Endometrium (tissue), 2 donors: ENCODE measurements at regions not wholly inside any gene's neighbourhood (a gene's known extent, or its start where the extent isn't known, plus 50 kb on each side); places are given as distances from the start of the nearest gene placed in this dataset.

Experiments
- FAIRE-seq: peaks from 2 replicates; lab custom pipeline; 2012; peaks lifted over from hg19 to GRCh38; lab: Jason Lieb, UNC
- donor health status: control.
- donor health status: control.

DNA sequence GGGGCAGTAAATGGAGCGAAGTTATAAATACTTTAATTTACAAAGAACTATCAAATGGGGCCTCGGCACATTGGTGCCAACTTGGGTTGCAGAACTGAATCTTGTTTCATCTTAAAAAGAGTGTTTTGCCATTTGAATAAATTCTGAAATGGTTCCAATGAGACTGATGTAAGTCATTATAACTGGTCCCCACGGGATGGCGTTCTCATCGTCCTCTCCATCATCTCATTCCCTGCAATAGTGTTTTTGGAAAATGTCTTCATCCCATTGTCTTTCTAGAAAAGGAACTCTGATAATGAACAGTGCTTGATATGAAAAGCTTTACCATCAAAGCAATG, 422.0 kb upstream of the ID2 start:
- no peak for FAIRE-seq

DNA sequence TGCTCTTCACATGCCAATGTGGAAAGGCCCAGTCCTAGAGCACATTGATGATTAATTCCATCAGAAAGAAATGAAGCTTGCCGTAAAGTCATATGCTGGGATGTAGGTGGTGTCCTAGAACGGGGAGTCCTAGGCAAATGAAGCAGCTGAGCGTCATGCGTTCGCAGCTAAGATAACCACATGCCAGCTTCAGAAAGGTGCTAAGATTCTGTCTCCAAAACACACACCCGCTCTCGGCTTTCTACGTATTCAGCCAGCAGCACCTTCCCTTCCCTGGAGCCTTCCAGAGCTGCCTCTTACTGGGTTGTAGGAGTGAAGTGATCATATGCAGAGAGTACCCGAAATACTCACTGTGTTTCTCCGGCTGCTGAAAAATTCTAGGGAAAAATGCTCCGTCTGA, 421.6 kb upstream of the ID2 start:
- FAIRE-seq = no peak

DNA sequence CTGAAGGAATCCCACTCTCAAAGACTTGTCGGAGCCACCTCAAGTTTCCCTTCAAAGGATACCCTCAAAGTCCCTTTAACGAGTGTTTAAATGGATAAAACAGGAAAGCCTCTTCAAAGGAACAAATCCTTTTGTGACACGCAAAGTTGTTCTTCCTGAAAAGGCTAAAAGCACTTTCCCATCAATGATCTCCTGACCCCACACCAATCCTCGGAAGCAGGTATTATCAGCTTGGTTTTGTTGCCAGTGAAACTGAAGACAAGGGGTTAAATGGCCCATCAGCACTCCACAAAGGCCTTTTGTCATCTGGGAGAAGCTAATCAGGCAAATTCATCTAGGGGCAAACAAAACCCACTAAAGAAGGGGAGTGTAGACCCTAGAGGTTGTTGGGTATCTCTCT, 418.0 kb upstream of the ID2 start:
- no peak for FAIRE-seq

DNA sequence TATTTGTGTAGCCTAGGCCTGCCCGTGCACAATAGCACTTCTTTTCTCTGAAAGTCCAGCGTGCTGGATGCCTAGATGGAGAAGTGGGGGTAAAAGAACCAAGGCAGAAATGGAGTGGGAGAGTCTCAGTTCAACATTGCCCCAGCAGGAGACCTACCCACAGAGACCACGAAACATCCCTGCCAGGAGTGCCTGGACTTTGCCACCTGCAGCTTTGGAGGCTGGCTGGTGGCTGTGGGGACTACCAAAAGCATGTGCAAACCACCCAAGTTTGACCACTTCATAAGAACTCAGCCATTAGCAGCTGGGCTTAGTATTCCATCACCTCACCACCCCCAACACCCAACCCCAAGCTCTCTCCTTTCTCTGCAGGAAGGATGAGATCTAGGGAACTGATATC, 416.9 kb upstream of the ID2 start:
- no peak for FAIRE-seq

DNA sequence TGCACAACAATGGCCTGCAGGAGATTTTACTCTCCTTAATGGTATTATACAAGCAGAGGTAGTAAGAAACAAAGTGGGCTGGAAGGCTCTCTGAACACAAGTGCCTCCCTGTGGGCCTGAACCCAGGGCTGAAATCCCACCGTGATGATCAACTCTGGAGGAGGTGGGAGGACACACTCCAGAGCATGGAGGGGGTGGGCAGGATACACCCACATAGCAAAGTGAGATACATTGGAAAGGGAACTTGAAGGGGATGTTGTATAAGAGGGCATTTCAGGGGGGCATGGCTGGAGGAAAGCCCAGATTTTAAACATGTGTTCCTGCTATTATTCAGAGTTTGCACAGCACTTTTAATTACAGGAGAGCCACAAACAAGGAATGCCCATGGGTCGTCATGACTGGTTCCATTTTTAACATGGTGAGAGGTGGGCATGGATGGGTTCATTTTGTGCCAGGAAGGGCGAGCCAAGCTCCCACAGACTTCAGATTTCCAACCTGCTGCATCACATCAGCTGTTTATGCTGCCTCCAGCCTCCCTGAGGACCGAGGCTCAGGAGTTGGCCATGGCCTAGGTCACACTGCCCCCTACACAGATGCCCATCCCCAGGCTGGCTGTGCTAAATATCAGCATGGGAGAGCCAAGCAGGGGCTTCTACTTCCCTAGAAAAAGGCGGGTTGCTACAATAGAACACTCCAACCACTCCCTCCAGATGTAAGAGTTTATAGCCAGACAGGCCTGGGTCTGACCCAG, 416.2 kb upstream of the ID2 start:
- FAIRE-seq = no peak

DNA sequence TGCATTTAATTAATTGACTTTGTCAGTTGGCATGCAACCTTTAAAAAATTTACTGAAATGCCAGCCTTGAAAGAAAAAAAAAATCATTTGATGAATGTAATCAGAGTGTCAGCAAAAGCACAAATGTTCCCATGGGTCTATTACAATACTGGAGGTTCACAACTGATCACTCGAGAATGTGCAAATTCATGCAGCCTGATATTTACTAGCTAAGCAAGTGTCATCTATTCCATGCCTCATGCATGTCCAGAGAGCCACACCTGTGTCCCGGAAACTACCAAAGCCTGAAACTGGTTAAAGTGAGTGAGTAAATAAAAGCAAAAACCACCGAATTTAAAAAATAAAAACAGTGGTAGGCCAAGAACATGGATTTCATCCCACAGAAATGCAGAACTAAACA, 415.3 kb upstream of the ID2 start:
- FAIRE-seq = no peak

DNA sequence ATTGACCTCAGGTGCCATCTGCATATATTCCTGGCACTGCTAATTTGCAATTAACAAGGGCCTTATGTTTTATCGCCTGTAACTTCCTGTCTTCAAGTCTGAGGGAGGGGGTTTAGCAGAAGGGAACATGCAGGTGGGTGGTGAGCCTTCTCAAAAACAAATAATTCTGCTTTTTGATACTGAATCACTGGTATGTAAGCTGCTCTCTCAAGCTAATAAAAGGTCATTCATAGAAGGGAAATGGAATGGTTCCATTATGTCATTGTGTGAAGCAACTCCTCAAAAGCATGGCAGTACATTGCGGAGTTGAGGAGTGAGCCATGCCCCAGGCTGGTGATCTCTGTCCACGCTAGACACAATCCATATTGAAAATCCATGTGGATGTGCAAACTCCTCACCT, 414.8 kb upstream of the ID2 start:
- no peak for FAIRE-seq

DNA sequence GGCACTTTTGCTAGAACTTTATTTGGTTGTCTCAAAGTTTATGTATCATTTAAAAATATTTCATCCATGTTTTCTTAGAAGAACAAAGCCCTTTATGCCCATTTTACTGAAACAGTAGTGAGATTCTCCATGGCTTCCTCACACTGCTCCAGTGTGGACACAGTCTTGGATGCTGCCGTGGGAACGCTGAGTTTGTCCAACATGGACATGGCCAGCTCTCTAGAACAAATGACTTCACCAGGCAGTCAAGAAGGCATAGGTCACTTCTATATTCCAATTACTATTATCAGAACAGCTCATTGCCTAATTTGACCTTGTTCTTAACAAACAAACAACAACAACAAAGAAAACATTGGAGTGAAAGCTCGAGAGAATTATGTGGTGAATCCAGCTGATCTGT, 414.1 kb upstream of the ID2 start:
- FAIRE-seq = no peak

DNA sequence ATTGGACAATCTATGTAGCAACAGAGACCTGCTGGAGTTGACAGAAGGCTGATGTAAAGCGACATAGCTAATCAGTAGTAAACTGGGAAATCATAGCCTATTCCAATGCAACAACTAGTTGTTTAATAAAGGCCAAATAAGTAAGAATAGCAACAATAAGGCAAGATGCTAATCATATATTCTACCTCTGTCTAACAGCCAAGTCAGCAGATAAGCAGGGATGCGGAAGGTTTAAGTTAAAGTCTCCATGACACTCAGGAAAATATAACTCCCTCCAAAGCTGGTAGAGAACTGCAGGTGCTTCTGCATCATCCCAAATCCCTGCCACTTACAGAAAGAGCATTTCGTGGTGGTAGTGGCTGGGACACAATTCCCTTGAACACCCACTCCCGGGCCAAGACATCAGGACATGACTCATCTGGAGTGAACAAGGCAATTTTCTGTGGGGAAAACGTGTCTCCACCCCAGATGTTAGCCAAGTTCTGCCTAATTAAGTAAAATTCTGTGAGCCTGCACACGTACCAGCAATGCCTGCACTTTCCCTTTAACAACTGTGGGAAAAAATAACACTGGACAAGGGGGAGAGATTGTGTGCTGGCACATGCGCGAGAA, 413.6 kb upstream of the ID2 start:
- no peak for FAIRE-seq

DNA sequence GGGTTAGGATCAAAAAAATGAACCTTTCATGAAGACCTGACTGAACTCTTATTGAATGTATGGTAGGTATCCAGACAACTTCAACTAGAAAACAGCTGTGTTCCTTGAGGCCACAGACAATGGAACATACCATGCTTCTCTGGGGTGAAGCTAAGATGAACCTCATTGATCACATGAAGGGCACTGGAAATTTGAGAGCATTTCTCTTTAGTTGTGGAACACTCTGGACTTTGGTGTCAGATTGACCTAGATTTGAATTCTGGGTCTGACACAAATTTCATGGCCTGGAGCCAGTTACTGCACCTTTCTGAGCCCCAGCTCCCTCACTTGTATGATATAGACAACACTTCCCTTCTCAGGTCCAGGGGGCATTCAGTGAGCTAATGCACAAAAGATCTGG, 411.2 kb upstream of the ID2 start:
- no peak for FAIRE-seq

DNA sequence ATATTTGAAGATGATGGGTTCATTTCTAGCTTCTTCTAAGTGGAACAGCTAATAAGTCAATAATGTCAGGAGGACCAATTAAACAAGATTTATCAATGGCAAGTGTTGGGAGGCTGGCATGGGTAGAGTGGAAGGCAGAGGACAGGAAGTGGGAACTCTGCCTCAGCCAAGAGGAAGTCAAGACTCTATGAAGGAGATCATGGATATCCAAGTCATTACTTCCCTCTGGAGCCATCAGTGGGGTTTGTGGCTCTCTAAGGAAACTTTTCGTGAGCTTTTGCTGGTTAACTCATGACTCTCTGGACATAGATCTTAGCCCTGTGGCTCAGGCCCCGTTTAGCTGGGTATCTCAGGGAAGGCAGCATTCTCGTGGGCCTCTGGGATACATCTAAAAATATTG, 410.4 kb upstream of the ID2 start:
- no peak for FAIRE-seq

DNA sequence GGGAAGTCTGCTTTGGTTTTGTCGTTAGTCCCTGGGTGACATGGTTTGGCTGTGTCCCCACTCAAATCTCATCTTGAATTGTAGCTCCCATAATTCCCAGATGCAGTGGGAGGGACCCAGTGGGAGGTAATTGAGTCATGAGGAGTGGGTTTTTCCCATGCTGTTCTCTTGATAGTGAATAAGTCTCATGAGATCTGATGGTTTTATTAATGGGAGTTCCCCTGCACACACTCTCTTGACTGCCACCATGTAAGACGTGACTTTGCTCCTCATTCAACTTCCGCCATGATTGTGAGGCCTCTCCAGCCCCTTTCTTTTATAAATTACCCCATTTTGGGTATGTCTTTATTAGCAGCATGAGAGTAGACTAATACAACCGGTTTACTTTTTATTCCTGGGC, 405.8 kb upstream of the ID2 start:
- FAIRE-seq = no peak

DNA sequence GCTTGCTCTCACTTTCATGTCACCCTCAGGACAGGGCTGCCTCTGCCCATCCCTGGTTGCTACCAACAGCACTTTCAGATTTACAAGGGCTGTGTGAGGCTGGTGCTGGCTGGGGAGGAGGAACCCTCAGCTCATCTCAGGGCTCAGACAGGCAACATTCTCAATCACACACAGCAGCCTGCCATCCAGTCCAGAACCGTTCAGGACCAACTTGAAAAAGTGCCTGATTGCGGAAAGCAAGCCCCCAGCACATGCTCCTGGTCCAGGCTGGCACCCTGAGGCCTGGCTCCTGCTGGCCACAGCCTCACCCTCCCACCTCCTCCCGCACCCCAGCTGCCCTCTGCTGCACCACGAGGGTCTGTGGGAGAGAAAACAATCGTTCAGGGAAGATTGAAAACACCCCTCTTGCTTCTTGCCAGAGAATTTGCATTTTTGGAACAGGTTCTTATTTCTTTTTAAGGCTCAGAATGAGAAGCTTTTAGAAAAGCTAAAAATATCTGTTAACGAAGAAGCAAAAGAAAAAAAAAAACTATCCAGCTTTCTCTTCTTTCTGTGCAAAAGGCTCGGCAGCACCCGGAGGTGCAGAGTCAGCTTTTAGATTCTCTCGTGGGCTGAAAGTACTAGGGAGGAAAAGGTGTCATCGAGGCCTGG, 403.8 kb upstream of the ID2 start:
- no peak for FAIRE-seq

DNA sequence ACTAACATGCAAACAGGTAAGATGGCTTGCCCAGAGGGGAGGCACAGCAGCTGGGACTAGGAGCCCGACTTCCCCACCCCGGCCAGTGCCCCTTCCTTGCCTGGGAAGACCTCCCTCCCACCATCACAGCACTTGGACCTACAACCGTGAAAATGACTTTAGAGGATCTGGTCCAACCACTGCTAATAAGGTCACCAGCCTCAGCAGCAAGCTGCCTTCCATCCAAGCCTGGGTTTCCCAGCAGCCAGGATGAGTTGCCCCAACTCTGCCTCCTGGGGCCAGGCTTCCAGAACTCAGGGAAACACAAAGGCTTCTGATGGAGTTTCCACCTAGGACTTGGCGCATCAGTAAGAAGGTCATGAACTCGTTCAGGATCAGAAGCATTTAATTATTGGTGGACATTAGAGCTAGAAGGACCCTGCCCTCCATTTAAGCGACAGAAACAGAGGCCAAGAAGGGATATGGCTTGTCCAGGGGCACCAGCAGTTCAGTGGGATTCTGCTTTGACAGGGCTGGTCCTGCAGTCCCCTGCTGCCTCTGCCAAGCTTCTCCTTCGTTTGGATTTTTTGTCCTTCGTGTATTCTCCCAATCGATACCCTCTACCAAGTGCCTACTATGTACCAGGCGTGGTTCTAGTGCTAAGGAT, 403.0 kb upstream of the ID2 start:
- no peak for FAIRE-seq

DNA sequence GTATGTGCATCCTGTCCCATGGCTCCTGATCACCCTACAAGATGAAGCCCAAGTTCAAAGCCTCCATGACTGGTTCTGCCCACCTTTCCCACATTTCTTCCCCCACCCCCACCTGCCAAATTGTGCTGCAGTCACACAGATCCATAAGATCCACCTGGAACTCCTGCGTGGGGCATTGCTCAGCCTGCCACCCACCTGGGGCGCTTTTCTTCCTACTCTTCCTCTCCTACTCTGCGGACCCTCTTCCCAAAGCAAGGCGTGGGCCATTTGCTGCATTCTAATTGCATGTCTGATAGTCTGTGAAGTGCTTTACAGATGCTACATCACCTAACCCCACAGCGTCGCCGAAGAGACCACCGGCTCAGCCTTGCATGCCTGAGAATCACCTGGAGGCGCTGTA, 402.4 kb upstream of the ID2 start:
- FAIRE-seq = no peak

DNA sequence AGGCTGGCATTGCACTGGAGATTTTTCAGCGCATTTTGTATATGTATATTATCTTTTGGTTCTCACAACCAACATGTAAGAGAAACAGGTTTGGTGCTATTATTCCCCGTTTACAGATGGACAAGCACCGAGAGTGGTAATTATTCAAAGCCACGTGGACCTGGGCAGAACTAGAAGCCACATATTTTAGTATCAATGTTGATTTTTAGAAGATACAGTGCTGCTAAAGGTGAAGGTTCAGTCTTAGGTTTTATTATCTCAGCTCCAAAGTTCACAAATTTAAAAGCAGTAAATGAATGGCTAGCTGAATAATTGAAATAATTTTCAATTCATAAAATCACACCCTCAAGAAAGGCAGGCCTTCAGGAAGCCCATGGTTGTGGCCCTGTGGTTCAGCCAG, 400.6 kb upstream of the ID2 start:
- FAIRE-seq = no peak

DNA sequence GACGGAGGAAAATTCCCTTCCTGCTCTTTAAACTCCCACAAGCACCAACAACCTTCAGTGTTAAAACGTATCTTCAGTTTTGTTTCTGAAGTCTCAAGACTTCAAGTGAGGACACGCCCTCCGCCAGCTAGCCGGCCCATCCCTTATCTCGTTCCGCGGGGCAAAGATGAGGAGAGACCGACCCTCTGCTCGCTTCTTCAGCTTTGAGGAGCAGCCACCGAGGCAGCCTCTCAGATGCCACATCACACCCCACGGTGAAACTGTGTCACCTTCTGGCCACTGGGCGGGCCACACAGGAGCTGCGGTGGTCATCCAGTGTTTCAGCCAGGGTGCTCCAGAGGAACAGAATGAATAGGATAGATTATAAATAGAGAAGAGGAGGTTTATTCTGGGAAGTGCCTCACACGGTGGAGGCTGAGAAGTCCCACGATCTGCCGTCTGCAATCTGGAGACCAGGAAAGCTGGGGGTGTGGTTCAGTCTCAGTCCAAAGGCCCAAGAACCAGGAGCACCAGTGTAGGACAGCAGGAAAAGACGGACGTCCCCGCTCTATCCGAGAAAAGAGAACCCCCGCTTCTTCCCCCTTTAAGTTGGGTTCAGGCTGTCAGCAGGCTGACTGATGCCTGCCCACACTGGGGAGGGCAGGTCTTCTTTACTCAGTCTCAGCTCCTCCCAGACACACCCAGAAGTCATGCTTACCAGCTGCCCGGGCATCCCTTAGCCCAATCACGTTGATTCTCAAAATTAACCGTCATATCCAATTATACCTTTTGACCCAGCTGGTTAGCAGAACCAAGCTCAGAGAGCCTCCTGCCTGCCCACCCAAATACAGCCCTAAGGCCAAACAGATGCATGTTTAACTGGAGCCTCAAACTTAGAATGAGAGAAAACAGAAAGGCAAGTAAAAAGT, 399.7 kb upstream of the ID2 start:
- FAIRE-seq = no peak

DNA sequence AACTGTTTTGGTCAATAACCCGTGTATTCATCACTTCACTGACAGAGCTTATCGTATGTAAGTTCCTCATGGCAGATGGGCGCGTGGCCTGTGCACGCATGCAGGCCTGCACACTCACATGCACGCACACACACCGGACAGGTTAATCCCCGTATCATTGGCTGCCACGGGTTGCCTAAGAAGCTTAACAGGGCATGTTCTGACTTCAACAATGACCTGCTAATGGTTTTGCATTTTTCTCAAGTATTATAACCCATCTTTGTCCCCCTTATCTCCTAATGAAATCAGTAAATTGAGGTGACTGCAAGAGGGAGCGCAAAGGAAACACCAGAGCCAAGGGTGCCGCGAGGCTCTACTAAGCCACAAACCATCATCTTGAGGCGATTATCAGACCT, 399.0 kb upstream of the ID2 start:
- FAIRE-seq = no peak

DNA sequence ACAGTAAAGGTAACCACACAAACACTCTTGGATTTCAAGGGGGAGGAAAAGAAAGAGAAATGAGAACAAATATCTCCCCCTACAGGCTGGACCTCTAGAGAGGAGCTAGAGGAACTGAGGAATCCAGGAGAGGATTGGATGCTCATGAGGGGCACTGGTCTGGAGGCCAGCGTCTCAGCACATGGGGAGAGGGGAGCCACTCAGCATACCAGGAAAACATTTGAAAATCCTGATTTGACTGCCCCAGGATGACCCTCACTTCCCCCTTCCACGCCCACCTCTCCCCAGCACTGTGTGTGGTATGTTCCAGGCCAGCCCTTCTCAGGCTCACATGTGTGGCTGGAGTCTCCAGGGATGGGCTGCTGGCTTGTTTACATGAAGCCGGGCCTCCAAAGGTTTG, 396.8 kb upstream of the ID2 start:
- FAIRE-seq = no peak

DNA sequence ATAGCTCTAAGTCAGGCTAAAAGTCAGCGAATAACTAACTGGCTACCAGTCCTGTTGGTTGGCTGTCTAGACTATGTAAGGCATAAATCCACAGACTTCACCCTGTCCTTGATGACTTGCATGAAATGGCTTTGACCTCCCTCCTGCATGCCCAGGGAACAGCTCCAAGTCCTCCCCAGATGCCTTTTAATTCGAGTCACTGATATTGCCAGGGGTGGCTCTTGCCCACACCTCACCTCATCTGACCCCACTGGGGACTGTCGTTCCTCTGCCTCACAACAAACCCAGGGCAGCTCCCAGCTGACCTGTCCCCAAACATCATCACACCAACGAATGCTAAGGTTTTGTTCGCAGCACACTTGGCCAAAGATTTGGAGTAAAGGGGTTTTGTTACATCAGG, 396.0 kb upstream of the ID2 start:
- FAIRE-seq = no peak

DNA sequence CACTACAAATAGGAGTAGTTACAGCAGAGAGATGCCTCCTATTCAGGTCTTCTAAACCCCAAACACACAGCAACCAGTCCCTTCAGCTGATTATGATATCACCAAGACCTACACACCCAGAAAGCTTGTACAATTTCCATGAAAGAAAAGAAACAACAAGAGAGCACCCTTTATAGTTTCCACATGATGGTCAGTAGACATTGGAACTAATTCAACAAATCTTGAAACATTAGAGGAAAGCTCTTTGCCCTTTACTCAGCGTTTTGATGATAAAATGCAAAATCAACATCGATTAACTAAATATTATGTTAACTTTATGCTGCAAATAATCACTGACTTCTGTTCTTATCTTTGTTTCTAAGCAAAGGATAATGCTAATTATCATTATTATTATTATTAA, 393.6 kb upstream of the ID2 start:
- FAIRE-seq = no peak

DNA sequence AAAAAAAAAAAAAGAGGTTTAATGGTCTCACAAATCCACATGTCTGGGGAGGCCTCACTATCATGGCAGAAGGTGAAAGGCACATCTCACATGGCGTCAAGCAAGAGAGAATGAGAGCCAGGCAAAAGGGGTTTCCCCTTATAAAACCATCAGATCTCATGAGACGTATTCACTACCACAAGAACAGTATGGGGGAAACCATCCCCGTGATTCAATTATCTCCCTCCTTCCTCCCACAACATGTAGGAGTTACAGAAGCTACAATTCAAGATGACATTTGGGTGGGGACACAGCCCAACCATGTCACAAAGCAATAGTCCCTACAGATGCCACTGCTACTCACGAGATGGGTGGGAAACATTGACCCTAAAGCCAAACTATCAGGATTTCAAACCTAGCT, 392.7 kb upstream of the ID2 start:
- no peak for FAIRE-seq
